Fibroblast of pulmonary artery (primary cell): ENCODE measurements at regions not wholly inside any gene's neighbourhood (a gene's known extent, or its start where the extent isn't known, plus 50 kb on each side); places are given as distances from the start of the nearest gene placed in this dataset.

Experiments used
- DNase-seq: peaks from one replicate; pipeline ENCODE4 v3.0.0-alpha.2; 2010; ENCODE audit warnings: low read depth
- H3K4me3 ChIP-seq: replicated peaks from 2 replicates; pipeline ENCODE4 v1.5.1; 2011; ENCODE audit warnings: low read depth, mild to moderate bottlenecking, control low read depth, low read length, moderate library complexity
- TF ChIP-seq, protein P1 (sequence below): IDR thresholded peaks from 2 replicates; pipeline ENCODE4 v1.5.1; 2011; ENCODE audit warnings: mild to moderate bottlenecking, control low read depth, low read length, inconsistent platforms; ENCODE audit errors: missing control alignments

- TF ChIP-seq, protein P1, sequence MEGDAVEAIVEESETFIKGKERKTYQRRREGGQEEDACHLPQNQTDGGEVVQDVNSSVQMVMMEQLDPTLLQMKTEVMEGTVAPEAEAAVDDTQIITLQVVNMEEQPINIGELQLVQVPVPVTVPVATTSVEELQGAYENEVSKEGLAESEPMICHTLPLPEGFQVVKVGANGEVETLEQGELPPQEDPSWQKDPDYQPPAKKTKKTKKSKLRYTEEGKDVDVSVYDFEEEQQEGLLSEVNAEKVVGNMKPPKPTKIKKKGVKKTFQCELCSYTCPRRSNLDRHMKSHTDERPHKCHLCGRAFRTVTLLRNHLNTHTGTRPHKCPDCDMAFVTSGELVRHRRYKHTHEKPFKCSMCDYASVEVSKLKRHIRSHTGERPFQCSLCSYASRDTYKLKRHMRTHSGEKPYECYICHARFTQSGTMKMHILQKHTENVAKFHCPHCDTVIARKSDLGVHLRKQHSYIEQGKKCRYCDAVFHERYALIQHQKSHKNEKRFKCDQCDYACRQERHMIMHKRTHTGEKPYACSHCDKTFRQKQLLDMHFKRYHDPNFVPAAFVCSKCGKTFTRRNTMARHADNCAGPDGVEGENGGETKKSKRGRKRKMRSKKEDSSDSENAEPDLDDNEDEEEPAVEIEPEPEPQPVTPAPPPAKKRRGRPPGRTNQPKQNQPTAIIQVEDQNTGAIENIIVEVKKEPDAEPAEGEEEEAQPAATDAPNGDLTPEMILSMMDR: no peak
- H3K4me3 ChIP-seq: no peak overlapping the region
- no peak for DNase-seq
Measured at GRCh38 chr5:59956130-59956783, 62.7 kb upstream of the PDE4D start.

GRCh38 chr5:59955241-59955640 is 61.7 kb upstream of the PDE4D start:
- no peak for DNase-seq
- H3K4me3 ChIP-seq: no peak overlapping the region
- TF ChIP-seq, protein P1: no peak

DNA sequence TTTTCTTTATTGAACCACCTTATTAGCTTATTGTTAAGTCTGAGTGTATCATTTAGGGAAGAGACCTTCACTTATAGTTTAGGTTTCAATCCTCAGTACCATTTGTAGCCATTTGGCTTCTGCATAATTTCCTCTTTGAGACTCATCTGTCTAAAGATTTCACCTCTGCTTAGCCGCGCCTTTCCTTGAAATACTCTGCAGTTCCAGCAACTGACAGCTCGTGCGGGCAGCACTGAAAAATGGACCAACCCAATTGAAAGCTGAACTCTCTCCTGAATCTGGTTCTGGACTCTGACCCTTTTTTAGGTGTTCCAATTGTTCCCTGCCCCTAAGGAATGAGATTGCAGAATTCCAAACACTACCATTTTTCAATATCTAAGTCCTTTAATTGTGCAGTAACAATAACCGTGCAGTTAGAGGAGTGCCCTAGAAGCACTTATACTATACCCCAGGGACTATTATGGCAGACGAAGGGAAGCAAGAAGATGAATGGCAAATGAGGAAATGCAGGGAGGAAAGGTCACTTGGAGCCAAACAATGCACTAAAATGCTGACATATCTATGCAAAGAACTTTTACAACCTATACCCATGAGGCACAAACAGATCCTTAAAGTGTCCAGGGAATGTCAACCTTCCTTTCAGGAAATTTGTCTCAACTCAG is 50.1 kb upstream of the PDE4D start:
- TF ChIP-seq, protein P1: no peak
- H3K4me3 ChIP-seq: no peak overlapping the region
- no peak for DNase-seq
